HCT116 (cell line): ENCODE measurements at regions not wholly inside any gene's neighbourhood (a gene's known extent, or its start where the extent isn't known, plus 50 kb on each side); places are given as distances from the start of the nearest gene placed in this dataset.

Experiments used
- ATAC-seq: fragments of 200-7000 bp; cut with Tn5 transposase; 2 replicates; pipeline ENCODE4 v1.9.1; 2020; ENCODE audit warnings: mild to moderate bottlenecking, moderate library complexity
- BruUV-seq: library from RNA; stranded (reverse); fragments of 400-500 nt; replicated peaks from 2 replicates; lab custom pipeline; 2021; lab: Mats Ljungman, UMichigan
- CTCF ChIA-PET: fragments of 300-600 bp; sonication (Branson Sonifier 250); formaldehyde crosslinking; loops from one replicate; lab custom pipeline; 2021; ENCODE audit warnings: antibody characterized with exemption; lab: Charles Lee
- POLR2A ChIA-PET: fragments of 300-600, 350-600 bp; sonication (Branson Sonifier 250); formaldehyde crosslinking; loops from one replicate; lab custom pipeline; 2021; ENCODE audit warnings: antibody characterized with exemption; lab: Charles Lee
- RAD21 ChIA-PET, 2 experiments: fragments of 300-600 bp; sonication (Branson Sonifier 250); formaldehyde crosslinking; loops; one replicate each; lab custom pipeline; 2023; ENCODE audit warnings: low total read pairs in 2 of 2; ENCODE audit not compliant: uncharacterized antibody in 2 of 2, unreplicated experiment in 2 of 2, low non-redundant PET in 1 of 2; lab: Charles Lee
- DNase-seq: peaks from one replicate; pipeline ENCODE4 v3.0.0-alpha.2; 2010; ENCODE audit warnings: low read depth, low spot score
- H2AFZ ChIP-seq: fragments of 200-600 bp; shearing (Covaris generic), sonication (generic); 2 replicates; pipeline ENCODE4 v1.6.1; 2017; ENCODE audit warnings: low read depth, mixed run types, mixed read lengths, antibody characterized with exemption, low read length; ENCODE audit not compliant: poor library complexity, severe bottlenecking
- H3K27ac ChIP-seq: 2 replicates; pipeline ENCODE4 v1.5.1; 2012; ENCODE audit warnings: low read depth, low read length
- H3K27me3 ChIP-seq: fragments of 200-600 bp; sonication (generic); 2 replicates; pipeline ENCODE4 v1.6.1; 2016; ENCODE audit warnings: mixed run types, low read length, mixed read lengths; ENCODE audit not compliant: insufficient read depth
- H3K36me3 ChIP-seq, 2 experiments: fragments of 200-500 bp in 1 of 2; fragments of 200-600 bp in 1 of 2; sonication (Bioruptor generic) in 1 of 2; sonication (generic) in 1 of 2; 2 replicates each; pipeline versions ENCODE4 v1.5.1 to v1.6.1; 2014 to 2016; ENCODE audit warnings: low read length in 2 of 2, inconsistent platforms in 1 of 2, mixed read lengths in 1 of 2, mixed run types in 1 of 2; ENCODE audit not compliant: insufficient read depth in 2 of 2, control insufficient read depth in 1 of 2
- H3K4me1 ChIP-seq, 2 experiments: fragments of 200-600 bp in 1 of 2; sonication (generic) in 1 of 2; 2 replicates each; pipeline versions ENCODE4 v1.5.1 to v1.6.1; 2012 to 2017; ENCODE audit warnings: low read length in 2 of 2, inconsistent platforms in 1 of 2, mild to moderate bottlenecking in 1 of 2, mixed read lengths in 1 of 2, mixed run types in 1 of 2, moderate library complexity in 1 of 2; ENCODE audit not compliant: insufficient read depth in 2 of 2, control insufficient read depth in 1 of 2
- H3K4me2 ChIP-seq: fragments of 200-600 bp; sonication (generic); 2 replicates; pipeline ENCODE4 v1.6.1; 2017; ENCODE audit warnings: mixed run types, low read length, mixed read lengths
- H3K4me3 ChIP-seq, 2 experiments: fragments of 200-600 bp in 1 of 2; sonication (generic) in 1 of 2; replicated peaks in 1 of 2; 2 replicates each; pipeline ENCODE4 v1.5.1; 2011 to 2016; ENCODE audit warnings: low read length in 2 of 2, control low read depth in 1 of 2, low read depth in 1 of 2, mild to moderate bottlenecking in 1 of 2, mixed read lengths in 1 of 2, mixed run types in 1 of 2
- H3K79me2 ChIP-seq: fragments of 200-600 bp; sonication (generic); 2 replicates; pipeline ENCODE4 v1.6.1; 2017; ENCODE audit warnings: mild to moderate bottlenecking, mixed run types, low read length, moderate library complexity, mixed read lengths; ENCODE audit not compliant: insufficient read depth
- H3K9ac ChIP-seq: fragments of 200-600 bp; sonication (generic); 2 replicates; pipeline ENCODE4 v1.6.1; 2016; ENCODE audit warnings: low read length, mixed read lengths
- H3K9me2 ChIP-seq: fragments of 200-600 bp; sonication (generic), shearing (Covaris generic); 2 replicates; pipeline ENCODE4 v1.6.1; 2017; ENCODE audit warnings: mixed run types, mild to moderate bottlenecking, moderate library complexity; ENCODE audit not compliant: insufficient read depth
- H3K9me3 ChIP-seq, 2 experiments: fragments of 200-500 bp in 1 of 2; fragments of 200-600 bp in 1 of 2; sonication (Bioruptor generic) in 1 of 2; sonication (generic) in 1 of 2; 2 replicates each; pipeline ENCODE4 v1.6.1; 2014 to 2017; ENCODE audit warnings: low read length in 2 of 2, mixed read lengths in 2 of 2, inconsistent platforms in 1 of 2, low read depth in 1 of 2, mild to moderate bottlenecking in 1 of 2, mixed run types in 1 of 2, moderate library complexity in 1 of 2; ENCODE audit not compliant: control insufficient read depth in 1 of 2, insufficient read depth in 1 of 2
- H4K20me1 ChIP-seq: fragments of 200-600 bp; sonication (generic), shearing (Covaris generic); 2 replicates; pipeline ENCODE4 v1.6.1; 2017; ENCODE audit warnings: mixed run types, mild to moderate bottlenecking, moderate library complexity; ENCODE audit not compliant: insufficient read depth
- CBX3 ChIP-seq: IDR thresholded peaks from 2 replicates; pipeline ENCODE4 v1.6.1; 2012; ENCODE audit warnings: low read depth
- CEBPB ChIP-seq: IDR thresholded peaks from 2 replicates; pipeline ENCODE4 v1.6.1; 2012; ENCODE audit warnings: low read depth
- FOSL1 ChIP-seq: IDR thresholded peaks from 2 replicates; pipeline ENCODE4 v1.6.1; 2012; ENCODE audit warnings: low read depth
- POLR2A ChIP-seq: IDR thresholded peaks from 2 replicates; pipeline ENCODE4 v1.7.0; 2011; ENCODE audit warnings: borderline replicate concordance; ENCODE audit not compliant: insufficient read depth, insufficient read length; ENCODE audit errors: extremely low read depth
- SIN3A ChIP-seq: IDR thresholded peaks from 2 replicates; pipeline ENCODE4 v1.6.1; 2012; ENCODE audit warnings: low read depth
- SRF ChIP-seq: IDR thresholded peaks from 2 replicates; pipeline ENCODE4 v1.6.1; 2012; ENCODE audit warnings: low read depth
- ZFX ChIP-seq: fragments of 450-650 bp; IDR thresholded peaks from 2 replicates; pipeline ENCODE4 v1.6.1; 2017
- intact Hi-C: fragments of 100-400 bp; cut with micrococcal nuclease; formaldehyde crosslinking; loops from 2 replicates; pipeline ENCODE4 v1.10.0; 2022
- TF ChIP-seq, protein P1 (sequence below): IDR thresholded peaks from 2 replicates; pipeline ENCODE4 v1.6.1; 2011; ENCODE audit warnings: mild to moderate bottlenecking, low read length, moderate library complexity; ENCODE audit not compliant: insufficient replicate concordance; ENCODE audit errors: extremely low read depth
- TF ChIP-seq, protein P2 (sequence below), 3 experiments: fragments of 200-600 bp in 1 of 3; sonication (generic) in 1 of 3; IDR thresholded peaks in 2 of 3; conservative IDR thresholded peaks in 1 of 3; 2 replicates each; pipeline ENCODE4 v1.5.1; 2012 to 2017; ENCODE audit warnings: low read depth in 2 of 3, low read length in 2 of 3, antibody characterized with exemption in 1 of 3, borderline replicate concordance in 1 of 3, control low read depth in 1 of 3, mild to moderate bottlenecking in 1 of 3, mixed read lengths in 1 of 3, mixed run types in 1 of 3, moderate library complexity in 1 of 3; ENCODE audit not compliant: insufficient read depth in 1 of 3
- TF ChIP-seq, protein P3 (sequence below): IDR thresholded peaks from 2 replicates; pipeline ENCODE4 v1.6.1; 2012; ENCODE audit warnings: low read depth

DNA sequence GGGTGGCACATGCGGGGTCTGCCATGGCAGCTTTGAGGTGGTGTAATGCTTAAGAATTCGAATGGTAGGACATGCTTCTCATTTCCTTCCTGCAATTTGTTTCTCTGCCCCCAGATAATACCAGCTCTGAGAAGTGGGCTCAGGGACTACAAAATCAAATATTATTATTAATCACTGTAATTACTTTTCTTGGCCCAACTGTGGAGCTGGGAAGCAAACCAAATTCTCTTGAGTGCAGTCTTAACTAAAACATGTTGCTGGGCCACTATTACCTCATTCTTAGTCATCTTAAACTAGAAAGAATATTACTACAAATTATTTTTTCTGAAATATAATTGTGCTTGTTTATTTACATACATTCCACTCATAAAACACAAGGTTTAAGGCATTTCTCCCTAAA is 566.7 kb upstream of the NRP1 start:
- Histone ChIP-seq H3K4me3 (no peak overlapping the region), H3K27me3 (no peaks in the 10 kb centered on the region), H3K9me3 (no peaks in the 10 kb centered on the region), H3K4me2 (no peak overlapping the region), H4K20me1 (no peaks in the 10 kb centered on the region), H3K4me1 (no peaks in the 10 kb centered on the region), H3K36me3 (no peaks in the 10 kb centered on the region), H3K9me2 (no peaks in the 10 kb centered on the region), H2AFZ (no peak overlapping the region), H3K9ac (no peak overlapping the region), H3K79me2 (no peaks in the 10 kb centered on the region), H3K27ac (no peak overlapping the region)
- intact Hi-C loops: no loop called here
- no peak for DNase-seq
- CTCF ChIA-PET: no interaction called here
- POLR2A ChIA-PET: no interaction called here
- RAD21 ChIA-PET: no interaction called here
- BruUV-seq: no TSS peak
- TF ChIP-seq, protein P1, sequence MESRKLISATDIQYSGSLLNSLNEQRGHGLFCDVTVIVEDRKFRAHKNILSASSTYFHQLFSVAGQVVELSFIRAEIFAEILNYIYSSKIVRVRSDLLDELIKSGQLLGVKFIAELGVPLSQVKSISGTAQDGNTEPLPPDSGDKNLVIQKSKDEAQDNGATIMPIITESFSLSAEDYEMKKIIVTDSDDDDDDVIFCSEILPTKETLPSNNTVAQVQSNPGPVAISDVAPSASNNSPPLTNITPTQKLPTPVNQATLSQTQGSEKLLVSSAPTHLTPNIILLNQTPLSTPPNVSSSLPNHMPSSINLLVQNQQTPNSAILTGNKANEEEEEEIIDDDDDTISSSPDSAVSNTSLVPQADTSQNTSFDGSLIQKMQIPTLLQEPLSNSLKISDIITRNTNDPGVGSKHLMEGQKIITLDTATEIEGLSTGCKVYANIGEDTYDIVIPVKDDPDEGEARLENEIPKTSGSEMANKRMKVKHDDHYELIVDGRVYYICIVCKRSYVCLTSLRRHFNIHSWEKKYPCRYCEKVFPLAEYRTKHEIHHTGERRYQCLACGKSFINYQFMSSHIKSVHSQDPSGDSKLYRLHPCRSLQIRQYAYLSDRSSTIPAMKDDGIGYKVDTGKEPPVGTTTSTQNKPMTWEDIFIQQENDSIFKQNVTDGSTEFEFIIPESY: no peak
- TF ChIP-seq SIN3A (no peak), SRF (no peak)
- ATAC-seq: no peak

DNA sequence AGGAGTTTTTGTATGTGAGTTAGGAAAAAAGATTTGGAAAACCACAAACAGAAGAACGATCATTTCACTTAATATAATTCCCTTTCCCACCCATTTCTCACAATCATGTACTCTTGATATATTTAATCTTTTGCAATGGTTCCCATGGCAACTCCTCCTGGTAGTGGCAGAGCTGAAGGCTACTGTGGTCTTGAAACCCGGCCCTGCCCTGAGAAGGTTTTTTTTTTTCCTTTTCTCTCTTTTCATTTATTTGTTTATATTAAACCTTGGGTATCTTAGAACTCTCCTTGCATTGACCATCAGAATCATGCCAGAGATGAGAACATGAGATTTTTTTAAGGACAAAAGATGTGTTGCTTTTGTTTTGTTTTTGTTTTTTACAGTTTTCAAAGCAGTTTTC is 566.1 kb upstream of the NRP1 start:
- H3K79me2 ChIP-seq: no peaks in the 10 kb centered on the region
- intact Hi-C loops: no loop called here
- RAD21 ChIA-PET: no interaction called here
- no peaks in the 10 kb centered on the region for H4K20me1 ChIP-seq
- no peak for ATAC-seq
- H2AFZ ChIP-seq: no peak overlapping the region
- TF ChIP-seq, protein P2, sequence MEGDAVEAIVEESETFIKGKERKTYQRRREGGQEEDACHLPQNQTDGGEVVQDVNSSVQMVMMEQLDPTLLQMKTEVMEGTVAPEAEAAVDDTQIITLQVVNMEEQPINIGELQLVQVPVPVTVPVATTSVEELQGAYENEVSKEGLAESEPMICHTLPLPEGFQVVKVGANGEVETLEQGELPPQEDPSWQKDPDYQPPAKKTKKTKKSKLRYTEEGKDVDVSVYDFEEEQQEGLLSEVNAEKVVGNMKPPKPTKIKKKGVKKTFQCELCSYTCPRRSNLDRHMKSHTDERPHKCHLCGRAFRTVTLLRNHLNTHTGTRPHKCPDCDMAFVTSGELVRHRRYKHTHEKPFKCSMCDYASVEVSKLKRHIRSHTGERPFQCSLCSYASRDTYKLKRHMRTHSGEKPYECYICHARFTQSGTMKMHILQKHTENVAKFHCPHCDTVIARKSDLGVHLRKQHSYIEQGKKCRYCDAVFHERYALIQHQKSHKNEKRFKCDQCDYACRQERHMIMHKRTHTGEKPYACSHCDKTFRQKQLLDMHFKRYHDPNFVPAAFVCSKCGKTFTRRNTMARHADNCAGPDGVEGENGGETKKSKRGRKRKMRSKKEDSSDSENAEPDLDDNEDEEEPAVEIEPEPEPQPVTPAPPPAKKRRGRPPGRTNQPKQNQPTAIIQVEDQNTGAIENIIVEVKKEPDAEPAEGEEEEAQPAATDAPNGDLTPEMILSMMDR (IDR thresholded peaks at IDR 0.05 in 2 of 3, conservative IDR thresholded peaks at IDR 0.05 in 1 of 3; ENCODE audit: borderline replicate concordance in 1 of 3, insufficient read depth in 1 of 3, low read depth in 2 of 3, low read length in 2 of 3): no peak
- TF ChIP-seq, protein P1: no peak
- TF ChIP-seq CBX3 (no peak), SRF (no peak), ZFX (no peak), FOSL1 (no peak), CEBPB (no peak), POLR2A (no peak)
- TF ChIP-seq, protein P3, sequence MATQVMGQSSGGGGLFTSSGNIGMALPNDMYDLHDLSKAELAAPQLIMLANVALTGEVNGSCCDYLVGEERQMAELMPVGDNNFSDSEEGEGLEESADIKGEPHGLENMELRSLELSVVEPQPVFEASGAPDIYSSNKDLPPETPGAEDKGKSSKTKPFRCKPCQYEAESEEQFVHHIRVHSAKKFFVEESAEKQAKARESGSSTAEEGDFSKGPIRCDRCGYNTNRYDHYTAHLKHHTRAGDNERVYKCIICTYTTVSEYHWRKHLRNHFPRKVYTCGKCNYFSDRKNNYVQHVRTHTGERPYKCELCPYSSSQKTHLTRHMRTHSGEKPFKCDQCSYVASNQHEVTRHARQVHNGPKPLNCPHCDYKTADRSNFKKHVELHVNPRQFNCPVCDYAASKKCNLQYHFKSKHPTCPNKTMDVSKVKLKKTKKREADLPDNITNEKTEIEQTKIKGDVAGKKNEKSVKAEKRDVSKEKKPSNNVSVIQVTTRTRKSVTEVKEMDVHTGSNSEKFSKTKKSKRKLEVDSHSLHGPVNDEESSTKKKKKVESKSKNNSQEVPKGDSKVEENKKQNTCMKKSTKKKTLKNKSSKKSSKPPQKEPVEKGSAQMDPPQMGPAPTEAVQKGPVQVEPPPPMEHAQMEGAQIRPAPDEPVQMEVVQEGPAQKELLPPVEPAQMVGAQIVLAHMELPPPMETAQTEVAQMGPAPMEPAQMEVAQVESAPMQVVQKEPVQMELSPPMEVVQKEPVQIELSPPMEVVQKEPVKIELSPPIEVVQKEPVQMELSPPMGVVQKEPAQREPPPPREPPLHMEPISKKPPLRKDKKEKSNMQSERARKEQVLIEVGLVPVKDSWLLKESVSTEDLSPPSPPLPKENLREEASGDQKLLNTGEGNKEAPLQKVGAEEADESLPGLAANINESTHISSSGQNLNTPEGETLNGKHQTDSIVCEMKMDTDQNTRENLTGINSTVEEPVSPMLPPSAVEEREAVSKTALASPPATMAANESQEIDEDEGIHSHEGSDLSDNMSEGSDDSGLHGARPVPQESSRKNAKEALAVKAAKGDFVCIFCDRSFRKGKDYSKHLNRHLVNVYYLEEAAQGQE: no peak
- TF ChIP-seq, all 23 proteins: peak for 0
- Histone ChIP-seq H3K36me3 (no peaks in the 10 kb centered on the region), H3K9ac (no peak overlapping the region), H3K9me3 (no peaks in the 10 kb centered on the region), H3K27me3 (no peaks in the 10 kb centered on the region), H3K4me3 (no peak overlapping the region), H3K4me1 (no peaks in the 10 kb centered on the region), H3K27ac (no peak overlapping the region), H3K9me2 (no peaks in the 10 kb centered on the region), H3K4me2 (no peak overlapping the region)
- ChIA-PET POLR2A (no interaction called here), CTCF (no interaction called here)
- BruUV-seq: no TSS peak
- no peak for DNase-seq
